ENCODE measurements at regions not wholly inside any gene's neighbourhood (a gene's known extent, or its start where the extent isn't known, plus 50 kb on each side); places are given as distances from the start of the nearest gene placed in this dataset.
A peak's percentile ranks its signal among the peaks of the same experiment; 100 is the strongest.

DNA sequence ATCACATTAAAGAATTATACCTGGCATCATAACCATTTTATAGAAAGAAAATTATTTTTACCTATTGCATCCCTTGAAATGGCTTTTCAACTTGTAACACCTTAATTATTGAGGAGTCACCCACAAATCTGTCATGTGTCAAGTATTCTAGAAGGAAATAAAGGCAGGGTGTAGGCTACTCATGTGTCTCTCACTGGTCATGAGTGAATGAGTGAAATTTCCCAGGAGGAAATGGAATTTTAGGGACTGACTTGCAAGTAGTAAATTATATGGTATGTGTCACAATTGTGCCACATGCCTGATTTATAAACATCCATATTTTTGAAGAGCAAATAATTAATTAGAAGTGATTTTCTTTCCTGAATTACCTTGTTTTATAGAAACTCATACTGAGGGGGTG, 310.5 kb upstream of the ADAMTS9 start:
- no peak for DNase-seq (ENCODE audit: low read depth, low spot score)

DNA sequence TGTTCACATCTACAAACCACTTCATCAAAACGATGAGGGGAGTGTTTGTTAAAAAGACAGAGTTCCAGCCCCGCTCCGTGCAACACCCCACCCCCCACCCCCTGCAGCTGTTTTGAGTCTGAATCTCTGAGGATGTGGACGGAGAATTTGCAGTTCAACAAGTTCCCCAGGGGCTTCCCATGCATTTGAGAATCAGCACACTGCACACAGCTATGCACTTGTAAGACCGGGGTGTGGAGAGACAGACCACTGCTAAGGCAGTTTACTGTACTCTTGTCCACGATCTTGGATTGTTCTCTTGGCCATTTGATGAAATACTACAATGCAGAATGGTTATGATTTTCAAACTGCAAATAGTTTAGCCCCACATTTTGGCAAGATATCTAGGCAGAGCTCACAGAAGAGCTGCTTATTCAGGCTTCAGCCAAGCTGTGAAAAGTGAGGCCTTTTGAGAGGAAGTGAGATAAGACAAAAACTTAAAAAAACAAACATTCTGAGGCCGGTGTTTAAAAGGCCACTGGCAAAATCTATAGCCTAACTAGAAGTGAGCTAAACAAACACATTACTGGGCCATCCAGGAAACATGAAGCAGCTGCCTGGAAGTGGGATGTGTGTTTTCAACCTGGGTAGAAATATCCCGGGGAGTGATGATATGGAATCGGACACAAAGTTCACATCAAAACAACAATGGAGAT, 308.2 kb upstream of the ADAMTS9 start:
- DNase-seq (ENCODE audit: low read depth, low spot score), result no peak

DNA sequence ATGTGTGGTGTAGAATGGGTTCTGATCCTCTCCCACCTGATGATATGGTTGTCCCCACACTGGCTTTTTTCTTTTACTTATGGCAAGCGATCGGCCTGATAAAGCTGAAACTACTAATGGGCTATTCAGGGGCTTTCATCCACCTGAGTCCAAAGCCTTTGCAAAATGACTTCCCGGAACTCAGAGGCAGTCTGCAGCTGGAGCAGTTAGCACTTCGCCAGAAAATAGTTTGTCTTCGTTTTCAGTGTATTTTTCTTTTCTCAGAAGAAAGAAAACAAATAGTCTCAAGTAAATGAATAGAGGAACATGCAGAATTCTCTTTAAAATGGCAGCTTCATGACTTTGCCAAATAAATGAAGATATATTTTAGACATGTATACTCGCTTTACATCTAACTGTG, 306.0 kb upstream of the ADAMTS9 start:
- DNase-seq (ENCODE audit: low read depth, low spot score), result no peak

DNA sequence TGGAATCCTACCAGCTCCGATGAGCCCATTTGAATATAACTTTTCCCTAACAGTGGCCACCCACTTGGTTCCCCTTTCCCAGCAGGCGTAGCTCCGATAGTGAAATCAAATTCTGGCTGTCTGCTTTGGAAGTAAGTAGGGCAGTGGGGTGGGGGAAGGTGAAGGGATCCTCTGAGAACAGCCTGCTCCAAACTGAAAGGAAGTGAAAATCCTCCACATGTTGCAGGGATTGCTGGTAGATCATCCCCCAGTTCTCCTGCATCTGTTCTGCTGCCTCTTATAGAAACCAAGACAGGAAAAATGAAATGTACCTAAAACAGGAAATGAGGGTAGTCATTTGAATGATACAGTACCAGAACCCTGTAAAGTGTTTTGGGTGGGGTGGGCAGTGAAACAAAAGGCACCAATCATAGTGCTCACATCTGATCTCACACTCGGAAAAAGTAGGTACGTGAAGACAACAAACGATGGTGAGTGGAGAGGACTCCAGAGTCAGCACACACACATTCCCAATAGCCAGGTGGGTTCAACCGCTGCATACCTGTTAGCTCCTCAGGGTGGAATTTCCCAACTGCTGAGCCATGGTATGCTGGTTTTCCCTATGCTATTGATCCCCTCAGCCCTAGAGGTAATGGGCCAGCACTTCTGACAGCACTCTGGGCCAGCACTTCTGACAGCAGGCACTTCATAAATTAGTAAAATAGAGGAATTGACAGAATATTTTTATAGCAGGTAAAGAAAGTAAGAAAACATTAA, 304.9 kb upstream of the ADAMTS9 start:
- DNase-seq (ENCODE audit: low read depth, low spot score), result peak; percentile 56

DNA sequence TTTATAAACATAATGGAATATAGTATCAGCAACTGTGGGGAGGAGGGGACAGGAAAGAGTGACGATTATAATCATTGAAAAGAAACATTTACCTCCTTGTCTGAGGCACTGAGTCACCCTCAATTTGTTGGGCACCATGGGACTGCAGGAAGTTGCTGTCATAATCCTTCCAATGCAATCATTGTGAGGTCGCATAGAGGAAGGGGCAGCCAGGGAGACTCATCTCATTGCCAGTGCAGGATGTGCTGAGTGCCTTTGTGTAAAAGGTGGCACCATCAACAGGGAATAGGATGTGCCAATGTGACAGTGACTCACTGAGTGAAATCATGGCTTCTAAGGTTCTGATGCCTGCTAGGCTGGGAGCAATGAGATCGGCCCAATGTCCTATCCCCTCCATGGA, 300.4 kb upstream of the ADAMTS9 start:
- DNase-seq (ENCODE audit: low read depth, low spot score), result no peak

DNA sequence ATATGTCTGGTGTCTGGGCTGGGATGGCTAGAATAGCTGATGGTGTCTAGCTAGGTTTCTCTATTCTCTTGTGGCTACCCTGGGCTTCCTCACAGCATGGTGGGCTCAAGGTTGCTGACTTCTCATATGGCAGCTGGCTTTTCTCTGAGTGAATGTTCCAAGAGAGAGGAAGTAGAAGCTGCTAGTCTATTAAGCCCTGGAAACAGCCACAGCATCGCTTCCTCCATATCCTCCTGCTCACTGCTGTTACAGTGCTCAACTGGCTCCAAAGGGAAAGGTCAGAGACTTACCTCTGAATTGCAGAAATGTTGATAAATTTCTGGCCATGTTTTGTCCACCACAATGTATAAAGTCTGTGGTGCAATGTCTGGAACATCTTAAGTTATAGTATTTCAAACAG, 299.9 kb upstream of the ADAMTS9 start:
- no peak for DNase-seq (ENCODE audit: low read depth, low spot score)

DNA sequence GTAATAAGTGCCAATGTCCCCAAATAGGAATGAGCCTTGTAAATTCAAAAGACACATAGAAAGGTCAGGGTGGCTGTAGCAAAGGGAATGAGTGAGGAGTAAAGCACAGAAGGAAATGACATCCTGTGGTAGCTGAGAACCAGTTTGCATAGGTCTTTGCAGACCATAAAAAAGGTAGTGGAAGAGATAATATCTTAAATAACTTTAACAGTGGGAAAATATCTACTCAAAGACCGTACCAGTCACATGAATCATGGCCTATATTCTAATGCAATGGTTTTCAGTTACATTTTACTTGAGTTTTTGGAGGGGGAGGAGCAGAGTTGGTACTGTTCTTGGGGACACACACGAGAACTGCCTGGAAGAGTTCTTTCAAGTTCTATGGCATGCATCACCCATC, 297.3 kb upstream of the ADAMTS9 start:
- DNase-seq (ENCODE audit: low read depth, low spot score), result no peak

DNA sequence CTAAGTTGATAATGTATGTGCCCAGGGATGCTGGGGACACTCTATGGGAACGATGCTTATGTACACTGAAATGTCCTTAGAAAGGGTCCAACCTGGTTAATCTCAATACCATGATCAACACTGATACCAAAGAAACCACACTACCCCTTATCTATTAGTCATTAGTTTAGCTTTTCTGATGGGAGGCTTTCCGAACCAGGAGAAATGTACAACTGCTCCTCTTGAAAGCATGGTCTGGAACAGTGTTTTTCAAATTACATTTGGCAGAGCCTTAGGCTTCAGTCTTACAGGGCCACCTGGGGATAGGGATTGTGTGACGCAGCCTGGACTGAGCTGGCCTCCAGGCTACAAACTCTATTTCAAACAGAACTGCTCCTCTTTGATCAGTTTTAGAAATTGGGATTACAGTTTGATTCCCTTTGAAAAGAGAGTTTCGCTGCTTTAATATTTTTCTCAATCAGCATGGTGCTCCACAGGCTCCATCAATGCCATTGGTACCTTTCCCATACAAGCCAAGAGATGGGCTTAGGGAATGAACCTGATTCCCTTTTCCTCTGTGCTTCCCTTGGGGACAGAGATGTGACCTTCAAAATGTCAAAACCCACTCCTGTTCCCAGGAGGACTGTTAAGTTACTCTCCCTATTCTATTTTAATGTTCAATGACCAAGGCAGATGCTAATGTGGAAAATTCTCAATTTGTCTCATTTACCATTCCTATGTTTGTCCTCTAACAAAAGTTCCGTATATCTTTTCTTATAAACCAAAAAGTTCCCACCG, 296.0 kb upstream of the ADAMTS9 start:
- DNase-seq (ENCODE audit: low read depth, low spot score), result no peak

DNA sequence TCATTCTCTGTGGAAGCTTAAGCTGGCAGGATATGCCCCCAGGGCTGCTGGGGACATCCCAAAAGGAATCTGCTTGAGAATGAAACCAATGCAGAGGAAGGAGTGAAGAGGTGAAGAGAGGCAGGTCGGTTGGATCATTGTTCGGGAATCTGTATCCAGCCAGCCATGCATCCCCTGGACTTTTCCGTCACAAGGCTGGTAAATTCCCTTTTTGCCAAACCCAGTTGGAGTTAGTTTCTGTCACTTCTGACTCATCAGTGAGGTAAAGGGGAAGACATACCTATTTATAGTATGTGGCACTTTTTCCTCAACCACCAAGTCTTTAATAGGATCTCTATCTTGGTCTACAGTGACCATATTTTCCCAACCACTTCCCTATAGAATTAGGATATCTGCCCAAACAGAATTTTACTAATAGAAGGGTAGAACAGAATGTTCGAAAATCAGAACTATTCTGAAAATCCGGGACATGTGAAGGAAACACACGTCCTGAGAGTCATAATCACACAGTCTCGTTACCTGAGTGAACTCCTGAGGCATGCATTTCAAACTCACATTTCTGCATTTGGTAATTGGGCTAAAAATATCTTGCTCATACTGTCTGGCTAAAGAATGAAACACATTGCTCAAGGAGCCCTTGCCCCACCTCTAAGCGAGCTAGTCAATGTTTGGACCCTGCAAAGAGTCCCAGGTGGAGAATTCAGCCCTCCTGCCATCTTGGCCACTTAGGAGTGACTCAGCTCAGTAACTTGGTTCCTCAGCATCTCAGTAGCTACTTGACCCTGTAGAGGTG, 289.7 kb upstream of the ADAMTS9 start:
- DNase-seq (ENCODE audit: low read depth, low spot score), result no peak

DNA sequence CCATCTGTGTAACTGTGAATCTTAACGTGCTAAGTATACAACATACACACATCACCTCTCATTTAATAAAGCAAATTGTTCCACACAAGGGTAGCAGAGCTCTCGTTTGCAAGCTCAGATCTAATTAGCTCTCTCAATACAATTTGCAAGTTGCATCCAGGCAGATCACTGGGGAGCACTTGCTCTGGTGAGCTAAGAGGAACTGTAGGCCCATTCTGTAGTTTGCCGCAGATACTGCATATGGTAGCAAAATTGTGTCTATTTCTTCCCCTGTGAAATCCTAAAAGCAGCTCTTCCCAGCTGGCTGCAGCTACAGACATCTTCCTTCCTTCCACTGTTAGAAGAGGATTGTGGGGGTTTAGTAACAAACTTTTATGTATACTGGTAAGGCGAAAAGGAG, 288.7 kb upstream of the ADAMTS9 start:
- DNase-seq (ENCODE audit: low read depth, low spot score), result no peak

DNA sequence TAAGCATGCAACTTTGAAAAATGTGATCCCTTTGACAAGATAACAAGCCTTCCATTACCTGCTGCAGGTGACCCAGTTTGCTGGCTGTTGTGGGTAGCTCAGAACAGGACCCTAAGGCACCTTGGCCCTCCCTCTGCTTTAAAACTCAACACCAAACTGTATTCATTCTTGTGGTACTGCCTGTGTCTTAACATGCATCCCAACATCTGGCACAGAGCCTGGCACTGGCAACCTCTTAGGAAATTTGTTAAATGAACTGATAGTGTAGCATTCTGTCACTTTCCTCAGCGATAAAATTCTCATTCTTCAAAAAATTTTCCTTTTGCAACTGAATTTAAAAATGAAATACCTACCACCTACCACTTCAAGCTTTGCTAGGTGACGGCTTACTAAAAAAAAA, 287.3 kb upstream of the ADAMTS9 start:
- DNase-seq (ENCODE audit: low read depth, low spot score), result no peak

DNA sequence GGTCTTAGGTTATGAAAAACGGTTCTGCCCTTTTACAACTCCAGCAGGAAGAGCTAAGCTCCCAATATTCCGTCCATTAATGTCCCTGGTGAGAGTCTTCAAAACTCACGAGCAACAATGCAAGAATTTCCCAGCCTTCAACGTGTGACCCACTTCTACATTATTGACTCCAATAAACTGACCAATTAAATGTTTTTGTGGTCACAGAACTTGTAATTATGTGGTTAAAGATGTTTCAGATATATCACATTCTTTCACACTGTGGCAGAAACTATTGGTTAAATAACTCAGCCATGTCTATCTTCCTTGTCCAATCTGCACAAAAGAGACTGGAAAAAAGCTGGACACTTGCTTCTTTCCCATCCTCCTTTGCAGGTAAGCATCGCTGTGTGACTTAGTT, 286.6 kb upstream of the ADAMTS9 start:
- DNase-seq (ENCODE audit: low read depth, low spot score), result no peak

DNA sequence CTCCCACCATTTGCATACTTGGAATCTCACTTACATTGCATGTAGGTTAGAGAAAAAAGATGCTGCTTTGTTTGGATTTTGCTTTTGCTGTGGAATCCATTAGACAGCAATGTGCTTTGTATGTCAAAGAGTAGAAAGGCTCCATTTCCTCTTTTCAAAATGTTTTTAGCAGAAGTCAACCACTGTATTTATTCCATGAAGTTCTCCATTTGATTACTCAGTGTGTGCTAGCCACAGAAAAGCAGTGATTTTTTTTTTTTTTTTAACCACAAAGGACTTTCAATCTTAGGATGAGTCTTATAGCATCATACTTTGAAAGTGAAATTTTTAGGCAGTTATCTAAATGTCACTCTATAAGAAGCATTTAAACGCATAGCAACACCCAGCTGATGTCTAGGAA, 285.0 kb upstream of the ADAMTS9 start:
- DNase-seq (ENCODE audit: low read depth, low spot score), result no peak

DNA sequence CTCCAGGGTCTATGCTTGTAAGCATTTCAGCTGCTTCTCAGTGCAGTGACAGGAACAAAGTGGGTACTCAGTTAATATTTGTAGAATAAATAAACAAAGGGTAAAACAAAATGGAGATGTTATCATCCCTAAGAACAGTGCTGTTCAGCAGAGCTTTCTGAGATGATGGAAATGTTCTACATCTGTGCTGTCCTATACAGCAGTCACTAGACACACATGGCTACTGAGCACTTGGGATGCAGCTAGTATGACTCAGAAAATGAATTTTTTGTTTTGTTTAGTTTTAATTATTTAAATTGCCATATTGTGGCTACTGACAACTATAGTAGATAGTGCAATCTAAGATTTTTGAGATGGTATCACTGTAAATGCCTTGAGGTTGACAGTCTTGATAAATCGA, 283.8 kb upstream of the ADAMTS9 start:
- DNase-seq (ENCODE audit: low read depth, low spot score), result no peak

DNA sequence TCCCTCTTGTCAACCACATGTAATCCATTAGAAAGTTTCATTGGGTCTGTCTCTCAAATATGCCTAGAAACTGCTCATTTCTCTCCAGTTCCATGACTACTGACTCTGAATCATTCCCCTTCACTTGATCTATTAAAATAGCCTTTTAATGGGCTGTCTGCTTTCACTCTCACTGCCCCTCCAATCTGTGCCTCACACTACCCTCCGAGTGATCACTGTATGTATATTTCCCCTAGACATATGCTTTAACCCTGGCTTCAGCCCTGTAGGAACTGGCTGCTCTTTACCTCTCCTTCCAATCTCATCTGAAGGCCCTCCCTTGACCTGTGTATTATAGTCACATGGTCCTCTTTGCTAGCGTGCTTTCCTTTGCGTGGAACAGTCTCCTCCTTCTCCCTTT, 282.8 kb upstream of the ADAMTS9 start:
- DNase-seq (ENCODE audit: low read depth, low spot score), result no peak

DNA sequence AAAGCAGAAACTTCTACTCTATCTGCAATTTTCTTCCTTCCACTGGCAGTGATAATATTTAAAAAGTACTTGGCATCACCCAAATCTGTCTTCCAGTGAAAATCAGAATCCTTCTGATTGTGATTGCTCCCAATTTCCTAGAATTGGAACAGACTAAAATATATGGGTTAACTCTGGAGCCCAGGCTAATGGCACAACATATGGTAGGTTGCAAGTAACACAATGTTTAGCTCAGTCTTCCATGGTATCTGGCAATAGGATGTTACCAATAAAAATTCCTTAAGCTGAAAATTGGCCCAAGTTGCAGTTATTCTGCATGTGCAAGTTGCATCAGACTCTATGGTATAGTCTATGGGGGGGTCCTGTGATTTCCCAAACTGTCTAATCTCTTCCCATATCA, 273.5 kb upstream of the ADAMTS9 start:
- DNase-seq (ENCODE audit: low read depth, low spot score), result no peak

DNA sequence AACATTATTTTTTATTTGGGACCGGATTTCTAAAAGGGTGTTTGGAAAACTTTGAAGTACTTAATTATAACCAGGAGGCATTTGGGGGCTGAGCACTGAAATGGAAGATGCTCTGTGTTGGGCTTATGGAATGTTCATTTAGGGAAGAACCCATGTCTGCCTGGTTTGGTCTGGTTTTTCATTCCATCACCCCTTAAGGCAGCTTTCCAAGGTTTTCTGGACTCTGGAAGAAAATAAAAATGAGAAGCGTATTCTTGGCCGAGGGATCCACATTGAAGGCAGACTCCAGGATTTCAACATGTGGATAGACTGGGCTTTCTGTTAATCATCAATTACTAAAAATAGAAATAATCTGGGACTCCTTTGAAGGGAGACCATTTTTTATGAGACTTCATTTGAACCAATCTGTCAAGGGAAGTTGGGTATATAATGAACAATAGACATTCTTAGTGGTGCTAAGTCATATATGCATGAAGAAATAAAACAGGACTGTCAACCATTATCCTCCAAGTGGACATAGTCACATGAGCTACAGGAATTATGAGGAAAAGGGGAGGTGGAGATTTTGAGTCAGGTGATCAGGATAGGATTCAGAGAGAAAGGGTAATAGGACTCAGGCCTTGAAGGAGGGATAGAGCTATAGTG, 270.5 kb upstream of the ADAMTS9 start:
- DNase-seq (ENCODE audit: low read depth, low spot score), result no peak

DNA sequence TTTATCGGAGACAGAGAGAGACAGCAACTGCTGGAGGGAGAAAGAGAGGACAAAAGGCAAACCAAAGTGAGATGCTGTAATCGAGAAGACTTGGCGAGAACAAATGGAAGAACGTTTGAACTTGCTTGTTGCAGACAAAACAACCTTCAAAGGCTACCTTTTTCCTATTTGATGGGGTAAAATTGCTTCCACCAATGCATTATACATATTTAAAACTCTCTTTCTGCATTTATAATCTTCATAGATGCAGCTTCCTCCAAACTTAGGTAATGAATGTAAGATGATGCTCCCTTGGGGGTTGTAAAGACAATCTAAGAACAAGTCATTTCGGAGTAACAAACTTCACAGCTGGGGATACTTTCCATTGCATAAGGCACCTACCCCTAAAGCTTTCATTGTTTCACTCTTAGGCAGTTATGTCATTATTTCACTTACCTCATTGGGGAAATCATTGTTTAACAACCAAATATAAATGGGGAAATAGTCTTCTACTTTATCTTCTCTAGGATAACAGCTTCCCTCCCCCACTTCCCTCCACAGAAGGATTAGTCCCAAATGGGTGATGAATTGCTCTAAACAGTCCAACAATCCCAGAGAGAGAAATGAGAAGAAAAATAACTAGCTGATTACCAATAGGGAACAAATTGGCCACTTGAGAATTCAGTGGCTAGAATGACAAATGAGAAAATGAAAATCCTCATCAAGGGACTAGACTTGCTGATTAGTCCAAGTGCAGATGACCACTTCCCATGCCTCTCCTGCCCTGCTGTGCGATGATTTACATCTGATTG, 269.8 kb upstream of the ADAMTS9 start:
- no peak for DNase-seq (ENCODE audit: low read depth, low spot score)

DNA sequence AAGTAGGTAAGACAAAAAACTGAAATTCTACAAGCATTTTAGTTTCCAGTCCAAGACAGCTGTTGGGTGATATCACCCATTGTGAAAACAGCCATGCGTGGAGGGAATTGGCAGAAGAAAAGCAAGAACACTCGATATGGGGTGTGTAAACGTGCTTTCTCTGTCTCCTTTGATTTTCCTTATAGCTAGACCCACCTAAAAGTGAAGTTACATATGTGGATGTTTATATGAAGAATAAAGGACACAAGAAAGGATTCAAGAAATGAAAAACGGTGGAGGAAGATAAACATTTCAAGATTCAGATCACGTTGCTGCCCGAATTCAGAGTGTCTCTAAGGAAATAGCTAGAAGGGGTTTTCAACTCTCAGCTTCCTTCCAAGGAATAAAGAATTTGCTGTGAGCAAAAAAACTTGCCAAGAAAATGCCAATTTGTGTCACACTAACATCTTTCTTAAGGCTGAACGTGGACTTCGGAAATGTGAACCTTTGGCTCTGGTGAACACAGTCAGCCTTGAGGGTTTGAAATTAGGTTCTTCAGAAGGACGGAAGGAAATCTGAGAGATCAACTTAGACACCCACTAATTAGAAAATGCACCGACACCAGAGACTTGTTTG, 269.0 kb upstream of the ADAMTS9 start:
- DNase-seq (ENCODE audit: low read depth, low spot score), result no peak

DNA sequence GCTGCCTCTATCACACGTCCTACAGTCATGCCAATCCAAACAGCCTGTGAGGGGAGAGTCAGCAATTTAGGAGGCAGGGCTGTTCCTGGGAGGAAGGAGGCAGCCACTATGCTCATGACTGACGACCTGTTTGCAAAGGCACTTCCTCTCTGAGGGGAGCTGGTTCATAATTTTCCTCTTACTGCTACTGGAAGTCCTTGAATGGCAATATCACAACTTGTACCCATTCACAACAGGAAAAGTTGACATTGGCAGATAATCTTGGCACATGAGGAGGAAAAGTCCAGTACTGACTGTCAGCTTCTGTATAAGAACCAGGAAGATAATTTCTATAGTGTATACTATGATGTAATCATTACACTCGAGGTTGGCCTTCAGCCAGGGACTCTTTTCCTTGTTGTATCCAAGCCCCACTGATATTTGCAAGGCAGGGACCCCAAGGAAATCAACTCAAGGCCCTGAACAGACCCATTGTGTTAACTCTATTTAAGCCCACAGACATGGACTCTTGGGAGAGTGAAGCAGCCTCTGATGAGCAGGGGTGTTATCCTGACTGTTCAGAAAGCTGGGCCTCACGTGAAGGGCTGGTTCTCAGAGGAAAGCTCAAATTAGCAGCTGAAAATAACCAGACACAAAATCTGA, 267.3 kb upstream of the ADAMTS9 start:
- DNase-seq (ENCODE audit: low read depth, low spot score), result no peak

Data from iPS DF 19.7 (cell line).